IgD-negative memory B cell (primary cell): ENCODE measurements at regions not wholly inside any gene's neighbourhood (a gene's known extent, or its start where the extent isn't known, plus 50 kb on each side); places are given as distances from the start of the nearest gene placed in this dataset.

Experiments
- H3K27ac Mint-ChIP-seq, 3 donors: one replicate each; pipeline ENCODE4 v1.8.0; 2020 to 2022; ENCODE audit warnings: mild to moderate bottlenecking in 3 of 3, mixed read lengths in 3 of 3, moderate library complexity in 1 of 3
- H3K27me3 Mint-ChIP-seq: one replicate; pipeline ENCODE4 v1.8.0; 2021; ENCODE audit warnings: mixed read lengths
- H3K36me3 Mint-ChIP-seq: one replicate; pipeline ENCODE4 v1.8.0; 2020; ENCODE audit warnings: mild to moderate bottlenecking, mixed read lengths
- H3K4me1 Mint-ChIP-seq, 3 donors: one replicate each; pipeline ENCODE4 v1.8.0; 2020 to 2022; ENCODE audit warnings: mixed read lengths in 3 of 3, mild to moderate bottlenecking in 1 of 3
- H3K4me3 Mint-ChIP-seq, 4 donors: one replicate each; pipeline ENCODE4 v1.8.0; 2020 to 2022; ENCODE audit warnings: mild to moderate bottlenecking in 4 of 4, mixed read lengths in 4 of 4, moderate library complexity in 3 of 4
- H3K9me3 Mint-ChIP-seq, 3 donors: one replicate each; pipeline ENCODE4 v1.8.0; 2020 to 2021; ENCODE audit warnings: mixed read lengths in 3 of 3, mild to moderate bottlenecking in 1 of 3

- peaks cover 4% of the 10 kb centered on the region for H3K27me3 Mint-ChIP-seq
- no peaks in the 10 kb centered on the region for H3K9me3 Mint-ChIP-seq
- no peak overlapping the region for H3K4me3 Mint-ChIP-seq
- no peaks in the 10 kb centered on the region for H3K36me3 Mint-ChIP-seq
- no peak overlapping the region for H3K27ac Mint-ChIP-seq
- peaks cover 0 to 2% (median 0%) of the 10 kb centered on the region in 3 donors for H3K4me1 Mint-ChIP-seq
These were observed 108.4 kb upstream of the RPS23 start for GRCh38 chr5:82386576-82386975.

GRCh38 chr5:82384034-82384750, 106.0 kb upstream of the RPS23 start:
- Mint-ChIP-seq H3K4me3 (no peak overlapping the region), H3K4me1 (no peaks in the 10 kb centered on the region), H3K36me3 (no peaks in the 10 kb centered on the region), H3K27me3 (peaks cover 1% of the 10 kb centered on the region), H3K9me3 (peaks cover 0 to 2% (median under 1%) of the 10 kb centered on the region in 3 donors), H3K27ac (no peak overlapping the region)

GRCh38 chr5:82381591-82381990, 103.4 kb upstream of the RPS23 start:
- Mint-ChIP-seq H3K4me1 (no peaks in the 10 kb centered on the region), H3K36me3 (no peaks in the 10 kb centered on the region), H3K27ac (no peak overlapping the region), H3K4me3 (no peak overlapping the region), H3K9me3 (peaks cover 0 to 7% (median 2%) of the 10 kb centered on the region in 3 donors), H3K27me3 (peaks cover 1% of the 10 kb centered on the region)

GRCh38 chr5:82376307-82376706, 98.2 kb upstream of the RPS23 start:
- no peak overlapping the region for H3K4me3 Mint-ChIP-seq
- peaks cover 0 to 7% (median 2%) of the 10 kb centered on the region in 3 donors for H3K9me3 Mint-ChIP-seq
- no peaks in the 10 kb centered on the region for H3K36me3 Mint-ChIP-seq
- no peaks in the 10 kb centered on the region for H3K27me3 Mint-ChIP-seq
- no peak overlapping the region for H3K27ac Mint-ChIP-seq
- no peaks in the 10 kb centered on the region for H3K4me1 Mint-ChIP-seq

- Mint-ChIP-seq H3K9me3 (peaks cover 0 to 7% (median 2%) of the 10 kb centered on the region in 3 donors), H3K36me3 (no peaks in the 10 kb centered on the region)
These were observed 97.5 kb upstream of the RPS23 start for GRCh38 chr5:82375488-82376244.

GRCh38 chr5:82374637-82375036, 96.5 kb upstream of the RPS23 start:
- no peak overlapping the region for H3K27ac Mint-ChIP-seq
- no peaks in the 10 kb centered on the region for H3K27me3 Mint-ChIP-seq
- H3K36me3 Mint-ChIP-seq, result no peaks in the 10 kb centered on the region
- no peak overlapping the region for H3K4me3 Mint-ChIP-seq
- H3K9me3 Mint-ChIP-seq, result peaks cover 0 to 7% (median 2%) of the 10 kb centered on the region in 3 donors
- no peaks in the 10 kb centered on the region for H3K4me1 Mint-ChIP-seq

More at GRCh38 chr5:82375488-82376244, 97.5 kb upstream of the RPS23 start:
- H3K4me1 Mint-ChIP-seq, result no peaks in the 10 kb centered on the region
- H3K27me3 Mint-ChIP-seq, result no peaks in the 10 kb centered on the region
- H3K4me3 Mint-ChIP-seq, result no peak overlapping the region
- no peak overlapping the region for H3K27ac Mint-ChIP-seq

GRCh38 chr5:82367930-82368329, 89.8 kb upstream of the RPS23 start:
- H3K4me3 Mint-ChIP-seq, result no peak overlapping the region
- H3K27me3 Mint-ChIP-seq, result peaks cover 1% of the 10 kb centered on the region
- H3K27ac Mint-ChIP-seq, result no peak overlapping the region
- no peaks in the 10 kb centered on the region for H3K4me1 Mint-ChIP-seq
- H3K36me3 Mint-ChIP-seq, result no peaks in the 10 kb centered on the region
- peaks cover 0 to 2% (median 0%) of the 10 kb centered on the region in 3 donors for H3K9me3 Mint-ChIP-seq

GRCh38 chr5:82365744-82366228, 87.6 kb upstream of the RPS23 start:
- Mint-ChIP-seq H3K9me3 (peaks cover 0 to 2% (median 0%) of the 10 kb centered on the region in 3 donors), H3K4me1 (no peaks in the 10 kb centered on the region), H3K4me3 (no peak overlapping the region), H3K27ac (no peak overlapping the region), H3K36me3 (no peaks in the 10 kb centered on the region), H3K27me3 (peaks cover 1% of the 10 kb centered on the region)

GRCh38 chr5:82365026-82365425, 86.9 kb upstream of the RPS23 start:
- H3K27ac Mint-ChIP-seq, result no peak overlapping the region
- H3K4me3 Mint-ChIP-seq, result no peak overlapping the region
- peaks cover 0 to 2% (median 0%) of the 10 kb centered on the region in 3 donors for H3K9me3 Mint-ChIP-seq
- no peaks in the 10 kb centered on the region for H3K36me3 Mint-ChIP-seq
- H3K4me1 Mint-ChIP-seq, result no peaks in the 10 kb centered on the region
- peaks cover 2% of the 10 kb centered on the region for H3K27me3 Mint-ChIP-seq

- Mint-ChIP-seq H3K27ac (no peak overlapping the region), H3K4me3 (no peak overlapping the region), H3K9me3 (peaks cover 0 to 2% (median 0%) of the 10 kb centered on the region in 3 donors), H3K27me3 (peaks cover 2% of the 10 kb centered on the region), H3K4me1 (no peaks in the 10 kb centered on the region), H3K36me3 (no peaks in the 10 kb centered on the region)
These were observed 86.3 kb upstream of the RPS23 start for GRCh38 chr5:82364497-82364896.

- Mint-ChIP-seq H3K27me3 (peaks cover 2% of the 10 kb centered on the region), H3K36me3 (no peaks in the 10 kb centered on the region), H3K4me3 (no peak overlapping the region), H3K9me3 (no peaks in the 10 kb centered on the region), H3K4me1 (no peaks in the 10 kb centered on the region), H3K27ac (no peak overlapping the region)
These were observed 85.4 kb upstream of the RPS23 start for GRCh38 chr5:82363524-82363923.

- no peaks in the 10 kb centered on the region for H3K9me3 Mint-ChIP-seq
- no peak overlapping the region for H3K27ac Mint-ChIP-seq
- no peaks in the 10 kb centered on the region for H3K4me1 Mint-ChIP-seq
- H3K36me3 Mint-ChIP-seq, result no peaks in the 10 kb centered on the region
- no peak overlapping the region for H3K4me3 Mint-ChIP-seq
- H3K27me3 Mint-ChIP-seq, result peaks cover 5% of the 10 kb centered on the region
These were observed 84.5 kb upstream of the RPS23 start for GRCh38 chr5:82362636-82363035.

- Mint-ChIP-seq H3K4me3 (no peak overlapping the region), H3K9me3 (no peaks in the 10 kb centered on the region), H3K27ac (no peak overlapping the region), H3K36me3 (no peaks in the 10 kb centered on the region), H3K27me3 (peaks cover 9% of the 10 kb centered on the region), H3K4me1 (peaks cover 0 to 3% (median 0%) of the 10 kb centered on the region in 3 donors)
These were observed 81.9 kb upstream of the RPS23 start for GRCh38 chr5:82360022-82360421.

- no peaks in the 10 kb centered on the region for H3K36me3 Mint-ChIP-seq
- peaks cover 0 to 3% (median 0%) of the 10 kb centered on the region in 3 donors for H3K4me1 Mint-ChIP-seq
- peaks cover 9% of the 10 kb centered on the region for H3K27me3 Mint-ChIP-seq
- H3K27ac Mint-ChIP-seq, result no peak overlapping the region
- no peak overlapping the region for H3K4me3 Mint-ChIP-seq
- H3K9me3 Mint-ChIP-seq, result no peaks in the 10 kb centered on the region
These were observed 81.1 kb upstream of the RPS23 start for GRCh38 chr5:82359272-82359671.

GRCh38 chr5:82358457-82358856, 80.3 kb upstream of the RPS23 start:
- H3K4me1 Mint-ChIP-seq, result peaks cover 0 to 3% (median 0%) of the 10 kb centered on the region in 3 donors
- no peak overlapping the region for H3K27ac Mint-ChIP-seq

More at GRCh38 chr5:82358457-82358856, 80.3 kb upstream of the RPS23 start:
- Mint-ChIP-seq H3K4me3 (no peak overlapping the region), H3K36me3 (no peaks in the 10 kb centered on the region), H3K27me3 (peaks cover 9% of the 10 kb centered on the region), H3K9me3 (no peaks in the 10 kb centered on the region)
